ENCODE measurements at regions not wholly inside any gene's neighbourhood (a gene's known extent, or its start where the extent isn't known, plus 50 kb on each side); places are given as distances from the start of the nearest gene placed in this dataset.

GRCh38 chr1:4146614-4147013 is 246.5 kb upstream of the C1orf174 start:
- no peak for ATAC-seq

DNA sequence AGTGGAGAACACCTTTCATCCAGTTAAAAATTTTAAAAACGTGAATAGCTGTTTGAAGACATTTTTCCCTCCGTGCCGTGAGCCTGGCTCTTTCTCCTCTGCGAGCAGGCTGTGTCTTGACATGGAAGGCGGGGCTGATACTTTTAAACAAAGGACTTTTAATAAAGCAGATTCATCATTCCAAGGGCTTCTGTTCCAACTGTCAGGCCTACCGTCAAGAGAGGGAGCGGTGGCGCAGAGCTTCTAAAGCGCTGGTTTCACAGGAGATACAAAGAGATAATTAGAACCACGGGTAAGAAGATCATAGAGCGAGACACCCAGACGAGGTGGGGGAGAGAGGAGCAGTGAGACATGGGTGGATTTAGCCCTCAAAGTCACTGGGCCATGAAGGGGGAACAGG is 247.4 kb upstream of the C1orf174 start:
- ATAC-seq = peak; percentile 47

GRCh38 chr1:4149281-4149680 is 249.2 kb upstream of the C1orf174 start:
- no peak for ATAC-seq

- no peak for ATAC-seq
These were observed 249.8 kb upstream of the C1orf174 start for GRCh38 chr1:4149831-4150230.

- ATAC-seq = no peak
These were observed 250.2 kb upstream of the C1orf174 start for GRCh38 chr1:4150262-4150661.

DNA sequence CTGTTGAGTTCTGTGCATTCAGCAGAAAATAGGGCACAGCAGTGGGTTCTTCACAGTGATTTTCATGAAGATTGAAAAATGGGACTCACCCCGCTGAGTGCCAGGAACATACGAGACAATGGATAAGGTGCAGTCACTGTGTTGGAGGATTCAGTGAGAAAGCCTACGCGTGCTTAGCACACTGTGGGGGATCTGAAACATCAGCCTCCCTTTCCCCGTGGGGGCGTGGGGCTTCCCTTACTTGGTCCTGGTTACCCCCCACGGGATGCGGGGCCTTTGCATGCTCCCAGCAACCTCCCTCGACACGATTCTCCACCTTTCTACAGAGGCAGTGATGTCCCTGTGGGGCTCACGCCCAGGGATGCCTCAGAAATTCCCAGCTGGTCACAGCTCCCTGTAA is 252.2 kb upstream of the C1orf174 start:
- no peak for ATAC-seq

DNA sequence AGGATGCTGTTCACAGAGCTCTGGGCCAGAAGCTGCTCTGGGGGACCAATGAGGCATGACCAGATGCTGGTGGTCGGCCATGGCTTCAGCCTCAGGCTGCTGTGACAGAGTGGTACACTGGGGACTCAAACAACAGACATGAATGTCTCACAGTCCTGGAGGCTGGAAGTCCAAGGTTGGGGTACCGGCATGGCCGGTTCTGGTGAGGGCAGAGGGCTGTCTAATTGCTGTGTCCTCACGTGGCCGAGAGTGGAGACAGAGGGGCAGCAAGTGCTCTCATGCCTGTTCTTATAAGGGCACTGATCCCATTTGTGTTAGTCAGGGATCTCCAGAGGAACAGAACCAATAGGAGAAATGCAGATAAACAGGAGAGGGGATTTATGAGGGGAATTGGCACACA is 253.5 kb upstream of the C1orf174 start:
- no peak for ATAC-seq

DNA sequence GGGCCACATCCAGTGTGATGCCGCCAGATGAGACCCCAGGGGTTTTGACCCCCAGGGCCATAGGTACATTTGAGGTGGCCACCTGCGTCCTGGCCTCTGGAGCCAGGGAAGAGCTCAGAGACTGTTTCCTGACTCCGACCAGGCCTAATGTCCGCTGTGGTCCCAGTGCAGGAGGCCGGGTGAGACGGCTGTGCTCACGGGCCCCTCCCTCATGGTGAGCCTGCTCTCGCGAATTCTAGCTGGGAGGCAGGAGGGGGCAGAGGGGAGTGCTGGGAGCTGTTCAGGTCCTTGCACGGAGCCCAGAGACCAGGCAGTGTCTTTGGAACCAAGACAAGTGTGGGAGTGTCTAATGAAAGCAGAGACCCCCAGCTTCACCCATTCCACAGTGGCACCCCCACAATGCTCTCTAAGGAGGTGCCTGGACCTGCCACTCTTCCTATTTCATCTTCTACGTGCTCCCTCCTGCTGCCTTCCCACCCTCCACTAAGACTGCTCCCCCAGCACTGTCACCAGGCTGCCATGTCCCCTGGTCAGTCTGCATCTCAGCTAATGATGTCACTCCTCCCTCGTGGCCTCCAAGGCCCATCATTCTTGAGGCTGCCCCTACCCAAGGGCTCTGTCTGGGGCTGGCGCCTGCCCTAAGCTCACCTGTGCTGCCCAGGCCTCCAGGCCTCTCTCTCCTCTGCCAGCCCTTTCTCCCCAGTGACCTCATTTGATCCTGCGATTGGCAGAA is 256.3 kb upstream of the C1orf174 start:
- no peak for ATAC-seq

- ATAC-seq = no peak
These were observed 260.1 kb upstream of the C1orf174 start for GRCh38 chr1:4160181-4160580.

- ATAC-seq = no peak
These were observed 261.4 kb upstream of the C1orf174 start for GRCh38 chr1:4161366-4162006.

DNA sequence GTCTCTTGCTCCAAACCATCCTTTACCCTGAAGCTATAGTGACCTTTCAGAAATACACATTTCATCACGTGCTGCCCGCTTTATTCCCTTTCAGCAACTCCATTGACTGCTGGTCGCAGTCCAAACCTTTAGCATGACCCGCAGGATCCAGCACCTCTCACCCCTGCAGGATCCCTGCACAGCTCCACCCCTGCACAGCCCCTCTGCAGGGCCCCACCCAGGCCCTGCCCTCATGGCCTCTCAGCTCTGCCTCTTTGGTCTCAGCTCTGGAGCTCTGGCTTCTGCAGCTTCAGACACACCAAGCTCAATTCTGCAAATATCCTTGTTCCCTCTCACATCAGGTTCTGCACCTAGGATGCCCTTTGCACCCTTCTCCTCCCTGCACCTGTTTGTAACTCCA is 264.9 kb upstream of the C1orf174 start:
- no peak for ATAC-seq

DNA sequence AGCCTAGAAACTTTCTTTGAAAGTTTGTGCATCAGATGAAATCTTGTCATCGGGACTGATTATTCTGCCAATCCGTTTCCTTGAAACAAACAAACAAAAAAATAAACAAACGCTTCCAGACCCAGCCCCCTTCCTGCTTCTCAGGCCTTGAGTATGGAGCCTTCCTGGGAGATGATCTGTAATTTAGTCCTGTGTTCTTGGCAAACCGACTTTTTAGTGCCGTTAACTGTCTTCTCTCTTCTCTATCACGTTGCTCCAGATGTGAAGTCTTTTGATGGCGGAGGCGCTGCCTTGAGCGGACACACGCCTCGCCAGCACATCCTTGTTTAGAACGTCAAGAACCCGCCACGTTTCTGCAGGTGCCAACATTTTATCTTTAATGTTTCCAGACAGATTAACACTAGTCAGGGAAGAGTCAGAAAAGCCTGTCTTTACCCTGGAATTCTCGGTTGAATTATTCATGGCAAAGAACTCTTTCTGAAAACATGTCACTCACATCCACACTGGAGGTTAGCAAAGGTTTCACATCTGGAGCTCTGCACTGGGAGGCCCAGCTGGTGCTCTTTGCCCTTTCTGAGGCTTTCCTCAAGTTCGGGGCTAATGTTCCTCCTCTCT is 265.7 kb upstream of the C1orf174 start:
- ATAC-seq = no peak

DNA sequence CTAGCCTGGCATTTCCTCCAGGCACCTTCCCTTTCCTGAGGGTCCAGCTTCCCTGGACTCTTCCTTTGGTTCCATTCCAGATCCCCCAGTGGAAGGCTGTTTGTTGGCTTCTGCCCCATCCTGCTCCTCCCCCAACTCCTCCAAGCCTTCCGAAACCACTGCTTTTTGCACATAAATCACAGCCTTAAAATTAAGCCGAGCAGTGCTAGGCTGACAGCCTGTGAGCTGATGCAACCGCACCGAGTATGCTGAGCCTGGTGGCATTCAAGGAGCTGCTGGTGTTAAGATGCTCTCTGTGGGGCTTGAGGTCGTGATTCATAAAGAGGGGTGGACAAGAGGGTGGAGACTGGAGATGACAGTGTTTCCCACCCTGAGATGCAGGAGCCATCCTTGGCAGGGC is 266.6 kb upstream of the C1orf174 start:
- ATAC-seq = no peak

DNA sequence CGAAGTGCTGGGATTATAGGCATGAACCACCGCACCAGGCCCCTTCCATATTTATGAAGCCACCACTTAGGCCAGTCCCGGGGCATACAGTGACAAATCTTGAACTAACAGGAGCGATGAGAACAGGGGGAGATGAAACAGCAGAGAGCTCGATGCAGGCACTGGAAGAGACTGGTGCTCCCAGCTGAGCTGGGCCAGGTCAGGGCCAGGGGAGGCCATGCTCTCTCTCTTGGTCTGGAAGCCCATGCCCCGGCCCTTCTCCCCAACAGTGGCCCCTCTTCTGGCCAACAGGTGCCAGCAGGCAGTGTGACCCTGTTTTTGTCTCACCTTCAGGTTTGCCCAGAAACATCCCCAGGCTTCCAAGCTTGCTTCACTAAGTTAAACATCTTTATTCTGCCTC is 269.9 kb upstream of the C1orf174 start:
- ATAC-seq = no peak

GRCh38 chr1:4170548-4171340 is 270.7 kb upstream of the C1orf174 start:
- ATAC-seq = no peak

- ATAC-seq = no peak
These were observed 271.7 kb upstream of the C1orf174 start for GRCh38 chr1:4171480-4172450.

DNA sequence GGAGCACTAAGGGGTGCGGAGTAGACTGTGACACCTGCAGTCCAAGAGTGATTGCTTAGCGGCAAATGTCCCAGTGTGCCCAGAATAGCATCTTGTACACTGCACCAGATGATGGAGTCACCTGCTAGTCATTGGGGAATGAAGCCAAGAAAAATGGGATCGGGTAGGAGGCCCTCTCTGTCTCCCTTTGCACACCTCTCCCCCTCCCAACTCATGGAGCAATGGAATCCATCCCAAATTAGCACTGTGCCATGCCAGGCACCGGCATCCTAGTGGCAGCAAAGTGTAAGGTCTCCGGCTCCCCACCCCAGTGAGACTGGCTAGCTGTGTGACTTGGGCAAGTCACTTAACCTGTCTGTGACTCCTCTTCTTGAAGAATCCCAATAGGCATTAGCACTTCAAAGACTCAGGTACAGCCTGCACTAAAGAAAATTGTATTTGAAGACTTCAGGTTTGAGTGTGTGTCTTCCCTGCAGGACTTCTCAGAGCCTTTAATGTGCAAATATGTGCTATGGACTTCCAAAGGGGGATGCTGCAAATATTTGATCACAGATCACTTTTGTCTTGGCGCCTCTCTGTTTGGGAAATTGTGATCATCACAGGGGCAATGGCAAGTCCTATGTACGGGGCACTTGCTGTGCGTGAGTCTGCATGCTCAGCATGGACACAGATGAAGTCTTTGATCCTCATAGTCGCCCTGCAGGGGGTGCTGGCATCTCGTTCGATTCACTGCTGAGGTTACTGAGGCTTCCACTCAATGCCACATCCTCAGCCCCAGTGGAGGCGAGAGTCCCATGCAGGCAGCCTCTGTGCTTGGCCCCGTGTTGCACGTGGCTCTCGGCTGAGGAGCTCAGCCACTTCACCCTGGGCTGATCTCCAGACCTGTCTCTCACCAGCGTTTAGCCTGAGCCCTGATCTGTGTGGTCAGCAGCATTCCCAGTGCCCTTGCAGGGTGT is 272.9 kb upstream of the C1orf174 start:
- peak; percentile 39 for ATAC-seq

DNA sequence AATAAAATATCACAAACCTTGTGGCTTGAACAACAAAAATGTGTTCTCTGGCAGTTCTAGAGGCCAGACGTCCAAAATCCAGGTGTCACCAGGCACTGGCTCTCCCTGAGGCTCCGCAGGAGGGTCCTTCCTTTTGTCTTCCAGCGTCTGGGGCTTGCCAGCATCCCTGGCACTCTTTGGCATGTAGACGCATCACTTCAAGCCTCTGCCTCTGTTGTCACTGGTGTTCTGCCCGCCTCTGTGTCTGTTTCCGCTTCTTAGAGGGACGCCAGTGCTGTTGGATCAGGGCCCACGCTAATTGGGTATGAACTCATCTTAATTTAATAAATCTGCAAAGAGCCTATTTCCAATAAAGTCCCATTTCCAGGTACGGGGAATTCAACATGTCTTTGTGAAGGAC is 273.7 kb upstream of the C1orf174 start:
- ATAC-seq = no peak

GRCh38 chr1:4174291-4175200 is 274.5 kb upstream of the C1orf174 start:
- no peak for ATAC-seq
